Liver (tissue), 8 donors: ENCODE measurements at regions not wholly inside any gene's neighbourhood (a gene's known extent, or its start where the extent isn't known, plus 50 kb on each side); places are given as distances from the start of the nearest gene placed in this dataset.
A peak's percentile ranks its signal among the peaks of the same experiment; 100 is the strongest.

Experiments used
- DNase-seq: peaks from one replicate; pipeline ENCODE4 v3.0.0-alpha.2; 2017; ENCODE audit warnings: low spot score
- H3K27ac ChIP-seq, 2 donors: one replicate each; pipeline ENCODE4 v1.7.0; 2013; ENCODE audit warnings: inconsistent platforms in 2 of 2, low read length in 2 of 2, control low read depth in 1 of 2, low read depth in 1 of 2, mild to moderate bottlenecking in 1 of 2
- H3K27me3 ChIP-seq, 4 donors: one replicate each; pipeline versions ENCODE4 v1.6.1 to v1.7.0; 2013; ENCODE audit warnings: low read length in 3 of 4, inconsistent platforms in 1 of 4, mild to moderate bottlenecking in 1 of 4, moderate library complexity in 1 of 4; ENCODE audit not compliant: control insufficient read depth in 4 of 4, insufficient read depth in 4 of 4
- H3K36me3 ChIP-seq, 4 donors: one replicate each; pipeline versions ENCODE4 v1.6.1 to v1.7.0; 2013; ENCODE audit warnings: low read length in 3 of 4, mild to moderate bottlenecking in 3 of 4, low read depth in 1 of 4, moderate library complexity in 1 of 4; ENCODE audit not compliant: control insufficient read depth in 4 of 4, insufficient read depth in 3 of 4
- H3K4me1 ChIP-seq, 4 donors: one replicate each; pipeline versions ENCODE4 v1.6.1 to v1.7.0; 2013; ENCODE audit warnings: low read length in 3 of 4, mild to moderate bottlenecking in 3 of 4, moderate library complexity in 1 of 4; ENCODE audit not compliant: control insufficient read depth in 4 of 4, insufficient read depth in 4 of 4
- H3K4me3 ChIP-seq, 3 donors: one replicate each; pipeline versions ENCODE4 v1.6.1 to v1.7.0; 2013; ENCODE audit warnings: low read length in 3 of 3, control low read depth in 1 of 3, low read depth in 1 of 3, mild to moderate bottlenecking in 1 of 3
- H3K9ac ChIP-seq, 2 donors: one replicate each; pipeline ENCODE4 v1.7.0; 2013; ENCODE audit warnings: low read length in 2 of 2, mild to moderate bottlenecking in 2 of 2, moderate library complexity in 2 of 2, control low read depth in 1 of 2, low read depth in 1 of 2
- H3K9me3 ChIP-seq, 4 donors: one replicate each; pipeline versions ENCODE4 v1.6.1 to v1.7.0; 2013; ENCODE audit warnings: low read length in 3 of 4; ENCODE audit not compliant: control insufficient read depth in 4 of 4
- ATF3 ChIP-seq: IDR thresholded peaks from 2 replicates; pipeline ENCODE4 v1.6.1; 2016; ENCODE audit warnings: antibody characterized with exemption
- CTCF ChIP-seq: fragments of 150-350 bp; IDR thresholded peaks from 2 replicates; pipeline ENCODE4 v1.5.1; 2017; ENCODE audit warnings: improper control_type of control experiment, low read depth, low read length; ENCODE audit not compliant: missing input control
- EGR1 ChIP-seq, 2 donors: IDR thresholded peaks; 2 replicates each; pipeline ENCODE4 v1.6.1; 2016 to 2018; ENCODE audit warnings: antibody characterized with exemption in 2 of 2, low read depth in 2 of 2
- FOXA1 ChIP-seq: IDR thresholded peaks from 2 replicates; pipeline ENCODE4 v1.6.1; 2016; ENCODE audit warnings: antibody characterized with exemption
- GABPA ChIP-seq, 2 donors: IDR thresholded peaks in 1 of 2; conservative IDR thresholded peaks in 1 of 2; 2 replicates each; pipeline ENCODE4 v1.6.1; 2016; ENCODE audit warnings: antibody characterized with exemption in 2 of 2, mild to moderate bottlenecking in 1 of 2, moderate library complexity in 1 of 2
- HNF4A ChIP-seq, 2 donors: conservative IDR thresholded peaks; 2 replicates each; pipeline ENCODE4 v1.6.1; 2016; ENCODE audit warnings: antibody characterized with exemption in 2 of 2, mild to moderate bottlenecking in 2 of 2
- HNF4G ChIP-seq: IDR thresholded peaks from 2 replicates; pipeline ENCODE4 v1.6.1; 2016; ENCODE audit warnings: antibody characterized with exemption
- MAX ChIP-seq: IDR thresholded peaks from 2 replicates; pipeline ENCODE4 v1.6.1; 2016; ENCODE audit warnings: antibody characterized with exemption
- NR2F2 ChIP-seq: IDR thresholded peaks from 2 replicates; pipeline ENCODE4 v1.6.1; 2016; ENCODE audit warnings: antibody characterized with exemption
- RAD21 ChIP-seq, 2 donors: IDR thresholded peaks; 2 replicates each; pipeline ENCODE4 v1.6.1; 2016; ENCODE audit warnings: antibody characterized with exemption in 2 of 2, mild to moderate bottlenecking in 2 of 2
- RXRA ChIP-seq, 2 donors: IDR thresholded peaks; 2 replicates each; pipeline ENCODE4 v1.6.1; 2017 to 2018; ENCODE audit warnings: antibody characterized with exemption in 2 of 2, mild to moderate bottlenecking in 1 of 2
- SP1 ChIP-seq: IDR thresholded peaks from 2 replicates; pipeline ENCODE4 v1.6.1; 2018; ENCODE audit warnings: antibody characterized with exemption, mild to moderate bottlenecking
- TAF1 ChIP-seq: conservative IDR thresholded peaks from 2 replicates; pipeline ENCODE4 v1.6.1; 2016; ENCODE audit warnings: antibody characterized with exemption, mild to moderate bottlenecking
- YY1 ChIP-seq: IDR thresholded peaks from 2 replicates; pipeline ENCODE4 v1.6.1; 2016; ENCODE audit warnings: antibody characterized with exemption, mild to moderate bottlenecking
- ZBTB33 ChIP-seq: IDR thresholded peaks from 2 replicates; pipeline ENCODE4 v1.6.1; 2016; ENCODE audit warnings: antibody characterized with exemption
- WGBS: extraction: QIAGEN DNeasy Blood & Tissue Kit; methylation state at CpG from one replicate; pipeline ENCODE4 v1.1.7; 2013; 5-methylcytosine and 5-hydroxymethylcytosine counted together
- donor health status: healthy.
- donor health status: healthy.
- donor health status: healthy.
- donor health status: healthy.
- donor health status: healthy.

- Histone ChIP-seq H3K4me3 (no peak overlapping the region), H3K4me1 (peaks cover 7 to 18% (median 9%) of the 10 kb centered on the region in 4 donors), H3K27me3 (no peaks in the 10 kb centered on the region), H3K9me3 (no peaks in the 10 kb centered on the region), H3K9ac (no peak overlapping the region), H3K27ac (no peak overlapping the region), H3K36me3 (no peaks in the 10 kb centered on the region)
- 76% methylated on average over 3 of the region's 3 CpGs for WGBS
- DNase-seq = no peak
- TF ChIP-seq YY1 (no peak), CTCF (no peak), NR2F2 (no peak), RXRA (IDR thresholded peaks at IDR 0.05) (no peak), SP1 (no peak), RAD21 (IDR thresholded peaks at IDR 0.05) (no peak), HNF4A (conservative IDR thresholded peaks at IDR 0.05) (no peak), GABPA (IDR thresholded peaks at IDR 0.05 in 1 of 2, conservative IDR thresholded peaks at IDR 0.05 in 1 of 2) (no peak)
Observed at GRCh38 chr7:149334930-149335329, 72.9 kb downstream of the ZNF783 start.

- Histone ChIP-seq H3K9ac (no peak overlapping the region), H3K4me1 (no peaks in the 10 kb centered on the region), H3K27ac (no peak overlapping the region), H3K4me3 (peak overlapping the region in 2 of 3 donors; percentile 14 to 63), H3K36me3 (no peaks in the 10 kb centered on the region), H3K9me3 (peaks cover 5 to 14% (median 8%) of the 10 kb centered on the region in 4 donors), H3K27me3 (no peaks in the 10 kb centered on the region)
- TF ChIP-seq NR2F2 (no peak), CTCF (no peak), ATF3 (no peak), ZBTB33 (no peak), TAF1 (no peak), EGR1 (IDR thresholded peaks at IDR 0.05; ENCODE audit: low read depth in 2 of 2) (no peak), HNF4A (conservative IDR thresholded peaks at IDR 0.05) (no peak), GABPA (IDR thresholded peaks at IDR 0.05 in 1 of 2, conservative IDR thresholded peaks at IDR 0.05 in 1 of 2) (no peak), RXRA (IDR thresholded peaks at IDR 0.05) (no peak), HNF4G (no peak), MAX (no peak), FOXA1 (no peak)
- 73% methylated on average over 3 of the region's 3 CpGs for WGBS
- no peak for DNase-seq
Observed at GRCh38 chr7:149348758-149349369, 86.9 kb downstream of the ZNF783 start.
